ENCODE measurements at regions not wholly inside any gene's neighbourhood (a gene's known extent, or its start where the extent isn't known, plus 50 kb on each side); places are given as distances from the start of the nearest gene placed in this dataset.

DNA sequence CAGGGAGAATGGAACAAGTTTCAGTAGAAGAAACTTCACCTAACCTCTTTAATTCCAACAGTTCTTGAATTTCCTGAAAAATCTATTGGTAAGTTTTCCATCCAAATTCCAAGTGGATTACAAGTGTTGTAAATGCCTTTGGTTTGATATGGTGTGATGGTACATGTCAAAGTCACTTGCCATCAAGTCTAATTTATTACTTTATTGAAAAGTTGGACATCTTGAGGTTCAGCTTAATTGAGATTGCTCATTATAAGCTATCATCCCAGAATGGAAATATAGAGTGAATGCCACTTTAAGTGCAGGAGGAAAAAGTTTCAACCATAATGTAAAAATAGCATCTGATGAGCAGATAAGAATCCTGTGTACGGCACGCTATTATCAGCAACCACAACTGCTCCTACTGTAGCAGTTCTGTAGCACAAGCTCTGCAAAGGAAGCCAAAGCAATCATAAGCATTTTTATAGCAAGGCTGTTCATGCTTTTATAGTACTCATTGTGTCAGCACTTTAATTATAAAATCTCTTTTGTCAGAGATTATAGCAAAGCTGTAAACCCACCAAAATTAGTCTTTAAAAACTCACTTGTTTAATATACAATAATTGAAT, 991.8 kb upstream of the PHF14 start:
- no peak for DNase-seq (ENCODE audit: low read depth in 2 of 2)

DNA sequence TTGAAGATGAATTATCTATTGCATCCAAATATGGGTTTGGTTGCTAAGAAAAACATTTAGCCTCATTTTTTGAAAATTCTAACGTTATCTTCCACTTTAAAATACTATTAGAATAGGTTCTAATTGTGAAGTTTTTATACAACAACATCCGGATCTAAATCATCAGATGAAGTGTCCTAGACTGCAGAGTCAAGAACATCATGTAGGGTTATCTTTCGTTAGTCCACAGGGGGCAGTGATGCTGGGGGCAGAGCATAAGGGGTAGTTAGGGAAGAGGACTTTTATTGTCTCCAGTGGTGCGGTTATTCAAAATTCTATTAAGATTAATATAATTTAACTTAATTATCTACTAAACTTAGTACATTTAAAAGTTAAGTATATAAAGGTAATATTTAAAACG, 990.6 kb upstream of the PHF14 start:
- no peak for DNase-seq (ENCODE audit: low read depth in 2 of 2)

DNA sequence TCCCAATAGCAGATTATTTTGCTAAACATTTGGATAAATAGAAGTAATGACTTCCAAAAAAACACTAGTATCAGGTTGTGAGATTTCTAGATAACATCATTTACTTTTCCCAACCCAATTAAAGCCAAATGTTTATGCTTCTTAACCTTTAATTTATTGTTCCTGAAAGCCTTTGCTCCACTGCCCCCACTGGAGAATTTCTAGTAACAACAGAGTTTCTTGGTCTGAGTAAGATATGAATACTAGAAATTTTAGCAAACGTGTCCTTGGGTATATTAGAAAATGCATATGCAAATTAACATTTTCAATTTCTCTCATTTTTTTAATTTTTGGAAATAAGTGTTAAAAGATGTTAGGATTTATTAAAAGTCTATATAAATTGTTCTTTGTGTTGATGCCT, 958.0 kb upstream of the PHF14 start:
- DNase-seq (ENCODE audit: low read depth in 2 of 2) = no peak

DNA sequence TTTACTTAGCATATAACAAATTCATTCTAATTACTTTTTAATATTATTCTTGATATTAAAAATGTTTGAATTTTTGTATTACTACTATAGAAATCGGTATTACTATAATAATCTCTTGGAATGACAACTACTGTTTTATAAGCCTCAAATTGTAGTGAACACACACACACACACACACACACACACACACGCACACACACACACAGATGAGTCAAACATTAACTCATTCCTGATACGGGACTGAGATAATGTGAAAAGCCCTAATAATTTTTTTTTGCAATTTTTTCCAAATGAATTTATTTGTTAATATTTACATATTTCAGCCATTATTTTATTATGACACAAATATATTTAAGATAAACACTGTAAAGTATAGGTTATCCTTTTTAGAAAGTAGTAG, 951.2 kb upstream of the PHF14 start:
- DNase-seq (ENCODE audit: low read depth in 2 of 2) = no peak

GRCh38 chr7:10022957-10023356, 950.7 kb upstream of the PHF14 start:
- DNase-seq (ENCODE audit: low read depth in 2 of 2) = no peak

DNA sequence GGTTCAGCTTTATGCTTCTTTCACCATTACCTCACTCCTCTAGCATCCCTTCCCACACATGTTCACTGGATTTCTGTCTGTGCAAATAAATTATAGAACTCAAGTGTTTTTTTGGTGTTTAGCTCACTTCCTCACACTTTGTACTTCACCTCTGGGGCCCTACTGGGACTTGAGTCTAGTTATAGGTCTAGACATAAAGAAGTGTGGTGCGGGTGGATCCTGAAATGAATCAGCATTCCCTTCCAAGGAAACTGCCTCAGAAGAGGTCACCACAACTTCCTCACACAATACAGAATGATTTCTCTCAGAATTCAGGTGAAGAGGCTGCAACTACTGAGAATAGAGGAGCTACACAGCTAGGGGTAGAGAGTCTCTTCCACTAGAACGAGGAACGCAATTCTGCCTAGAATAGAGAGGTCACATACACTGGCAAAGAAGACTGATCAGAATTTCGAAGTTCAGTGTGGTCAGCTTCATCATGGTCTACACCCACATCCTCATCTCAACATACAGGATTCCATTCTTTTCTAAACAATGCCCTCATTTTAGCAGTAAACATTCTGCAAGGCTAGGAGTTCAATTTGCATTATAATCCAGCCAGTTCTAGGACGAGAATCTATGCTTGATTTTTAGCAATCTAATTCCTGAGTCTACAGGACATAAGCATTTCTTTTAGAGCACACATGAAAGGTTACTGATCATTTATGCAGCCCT, 938.7 kb upstream of the PHF14 start:
- DNase-seq (ENCODE audit: low read depth in 2 of 2) = no peak

GRCh38 chr7:10036693-10037092, 937.0 kb upstream of the PHF14 start:
- DNase-seq (ENCODE audit: low read depth in 2 of 2) = no peak

DNA sequence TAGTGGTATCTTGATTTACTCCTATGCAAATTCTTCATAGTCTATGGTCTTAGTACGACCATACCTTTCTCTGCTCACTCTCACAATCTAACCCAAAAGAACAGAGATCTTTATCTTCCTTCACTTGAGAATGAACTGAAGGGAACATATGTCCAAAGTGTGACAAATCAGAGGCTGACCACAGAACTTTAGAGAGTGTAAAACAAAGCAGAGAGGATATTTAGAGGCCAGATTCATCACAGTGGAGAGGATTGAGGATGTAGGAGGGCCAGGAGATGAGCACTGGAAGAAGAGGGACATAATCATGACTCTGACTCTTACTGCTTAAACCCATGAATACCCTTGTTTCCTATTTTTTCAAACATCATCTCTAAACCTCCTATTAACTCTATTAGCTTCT, 935.3 kb upstream of the PHF14 start:
- no peak for DNase-seq (ENCODE audit: low read depth in 2 of 2)

- DNase-seq (ENCODE audit: low read depth in 2 of 2) = no peak
Measured at GRCh38 chr7:10040674-10041073, 933.0 kb upstream of the PHF14 start.

GRCh38 chr7:10070899-10071298, 902.8 kb upstream of the PHF14 start:
- DNase-seq (ENCODE audit: low read depth in 2 of 2) = no peak

DNA sequence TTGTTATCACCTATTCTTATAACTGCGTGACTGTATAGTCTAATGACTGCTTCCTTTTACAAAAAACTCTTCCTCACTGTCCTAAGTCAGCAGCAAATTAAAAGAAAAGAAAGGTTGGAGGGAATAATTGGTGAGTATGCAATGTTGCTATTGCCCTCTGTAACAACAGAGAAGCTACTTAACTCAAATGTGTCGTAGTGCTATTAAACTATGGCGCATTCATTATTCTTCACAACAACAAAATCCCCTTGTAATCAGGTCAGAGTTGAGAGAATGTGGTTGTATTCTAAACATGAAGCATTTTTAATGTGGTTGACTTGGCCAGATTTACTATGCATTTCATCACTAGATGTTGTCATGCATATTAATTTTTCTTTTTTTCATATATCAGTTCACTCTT, 897.8 kb upstream of the PHF14 start:
- DNase-seq (ENCODE audit: low read depth in 2 of 2) = no peak

GRCh38 chr7:10076660-10077300, 896.9 kb upstream of the PHF14 start:
- DNase-seq (ENCODE audit: low read depth in 2 of 2) = no peak

GRCh38 chr7:10079572-10079971, 894.1 kb upstream of the PHF14 start:
- no peak for DNase-seq (ENCODE audit: low read depth in 2 of 2)

DNA sequence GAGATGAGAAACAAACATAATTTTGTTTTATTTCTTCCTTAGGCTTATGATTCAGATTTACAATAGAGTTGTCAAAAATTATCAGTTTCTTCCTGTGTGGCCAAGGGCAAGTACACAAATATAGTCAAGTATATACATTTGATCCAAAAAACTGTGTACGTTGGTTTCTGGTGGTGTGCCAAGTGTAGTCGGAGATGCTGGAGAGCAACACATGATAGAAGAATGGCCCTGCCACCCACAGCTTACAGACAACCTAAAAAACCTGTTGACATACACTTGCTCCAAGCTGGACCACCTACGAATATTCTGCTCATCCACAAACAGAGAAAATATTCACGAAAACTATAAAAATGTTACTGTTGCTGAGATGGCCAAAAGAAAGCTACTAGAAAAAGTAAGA, 890.8 kb upstream of the PHF14 start:
- no peak for DNase-seq (ENCODE audit: low read depth in 2 of 2)

DNA sequence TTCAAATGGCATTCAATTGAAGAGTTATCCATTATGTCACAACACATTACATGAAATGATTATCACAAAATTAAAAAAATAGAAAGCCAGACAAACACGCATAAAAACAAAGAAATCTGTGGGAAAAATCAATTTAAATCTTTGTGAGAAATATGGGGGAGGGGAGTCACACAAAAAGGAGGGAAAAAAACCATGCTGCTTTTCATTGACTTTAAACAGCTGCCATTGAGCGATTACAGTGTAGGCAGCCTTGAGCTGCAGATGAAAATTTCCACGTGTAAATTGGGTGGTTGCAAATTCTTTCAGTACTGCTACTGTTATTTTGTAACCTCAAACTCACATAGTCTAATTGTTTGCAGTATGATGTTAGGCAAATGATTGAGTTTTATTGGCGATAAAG, 889.9 kb upstream of the PHF14 start:
- DNase-seq (ENCODE audit: low read depth in 2 of 2) = no peak

- no peak for DNase-seq (ENCODE audit: low read depth in 2 of 2)
Measured at GRCh38 chr7:10085231-10085630, 888.4 kb upstream of the PHF14 start.

DNA sequence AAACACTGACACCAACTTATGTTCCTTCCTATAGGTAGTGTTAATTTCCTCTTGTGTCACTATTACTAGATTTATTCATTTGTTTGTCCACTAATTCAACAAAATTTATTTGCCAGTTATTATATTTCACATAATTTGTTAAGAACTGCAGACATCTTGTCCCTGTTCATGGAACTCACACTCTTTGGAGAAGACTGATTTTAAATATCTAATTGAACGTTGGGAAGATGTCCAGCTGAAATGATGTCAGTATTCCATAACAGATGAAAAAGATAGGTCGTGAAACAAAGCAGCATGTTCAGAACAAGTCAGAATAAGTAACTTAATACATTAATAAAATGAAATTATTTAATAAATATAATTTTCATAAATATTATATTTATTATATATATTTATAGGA, 873.1 kb upstream of the PHF14 start:
- no peak for DNase-seq (ENCODE audit: low read depth in 2 of 2)

DNA sequence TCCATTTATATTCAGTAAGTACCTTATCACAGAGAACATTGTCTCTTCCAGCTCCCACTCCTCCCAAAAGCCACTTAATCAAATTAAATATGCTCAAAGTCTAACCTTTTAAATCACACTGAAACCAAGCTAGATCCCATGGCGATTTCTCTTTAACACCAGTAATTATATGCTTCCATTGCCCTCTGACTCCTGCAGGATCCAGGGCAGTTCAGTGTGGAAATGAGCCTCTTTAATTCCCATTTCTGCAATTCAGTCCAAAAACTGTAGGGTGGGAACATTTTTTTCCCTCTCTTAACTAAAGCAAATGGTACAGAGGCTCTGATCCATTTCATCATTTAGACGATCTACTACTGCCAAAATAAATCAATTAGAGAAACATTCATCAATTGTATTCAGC, 872.3 kb upstream of the PHF14 start:
- DNase-seq (ENCODE audit: low read depth in 2 of 2) = no peak

GRCh38 chr7:10104292-10104691, 869.4 kb upstream of the PHF14 start:
- DNase-seq (ENCODE audit: low read depth in 2 of 2) = no peak

GRCh38 chr7:10106609-10107008, 867.1 kb upstream of the PHF14 start:
- no peak for DNase-seq (ENCODE audit: low read depth in 2 of 2)

DNA sequence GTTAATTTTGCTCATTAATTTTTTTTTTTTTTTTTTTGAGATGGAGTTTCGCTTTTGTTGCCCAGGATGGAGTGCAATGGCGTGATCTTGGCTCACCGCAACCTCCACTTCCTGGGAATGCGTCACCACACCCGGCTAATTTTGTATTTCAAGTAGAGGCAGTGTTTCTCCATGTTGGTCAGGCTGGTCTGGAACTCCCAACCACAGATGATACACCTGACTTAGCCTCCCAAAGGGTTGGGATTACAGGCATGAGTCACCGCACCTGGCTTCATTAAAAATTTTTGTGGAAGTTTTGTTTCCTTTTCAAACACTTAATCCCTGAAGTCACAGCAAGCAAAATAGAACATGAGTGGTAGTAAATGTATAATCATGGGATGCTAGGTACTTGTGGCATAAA, 857.2 kb upstream of the PHF14 start:
- no peak for DNase-seq (ENCODE audit: low read depth in 2 of 2)

- no peak for DNase-seq (ENCODE audit: low read depth in 2 of 2)
Measured at GRCh38 chr7:10117815-10118214, 855.9 kb upstream of the PHF14 start.

DNA sequence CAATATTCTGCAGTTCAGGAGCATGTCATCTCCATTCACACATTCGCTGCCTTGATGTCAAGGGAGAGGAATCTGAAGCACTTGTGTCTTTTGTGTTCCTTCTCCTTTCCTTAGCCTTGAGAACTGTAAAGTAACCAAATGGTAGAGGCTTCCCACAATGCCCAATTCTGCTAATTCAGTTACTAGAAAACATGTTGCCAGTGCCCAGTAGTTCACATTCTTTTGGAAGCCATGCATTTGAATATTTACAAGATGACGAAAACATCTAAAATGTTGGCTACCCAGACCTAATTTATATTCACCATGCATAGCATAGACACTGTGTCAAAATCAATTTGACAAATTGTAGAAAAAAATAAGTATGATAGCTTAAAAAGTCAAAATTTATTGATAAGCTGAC, 852.7 kb upstream of the PHF14 start:
- no peak for DNase-seq (ENCODE audit: low read depth in 2 of 2)

Measured in stimulated activated CD4-positive, alpha-beta T cell treated with anti-CD3 and anti-CD28 coated beads, Interleukin-12 subunit alpha, Interleukin-12 subunit beta, amount 100 ng/mL, for 24 hours (primary cell).